Gastroesophageal sphincter (tissue), 4 donors: ENCODE measurements at regions not wholly inside any gene's neighbourhood (a gene's known extent, or its start where the extent isn't known, plus 50 kb on each side); places are given as distances from the start of the nearest gene placed in this dataset.

Experiments
- ATAC-seq: fragments of 150-250 bp; one replicate; pipeline ENCODE4 v1.9.1; 2016; ENCODE audit warnings: mild to moderate bottlenecking, moderate library complexity
- H3K27ac ChIP-seq, 4 donors: fragments of 200-600 bp; sonication (generic) in 3 of 4; 1 replicate in 3 of 4; 2 replicates in 1 of 4; pipeline ENCODE4 v1.5.1; 2016 to 2019
- H3K27me3 ChIP-seq: fragments of 200-600 bp; sonication (generic); one replicate; pipeline ENCODE4 v1.5.1; 2019
- H3K36me3 ChIP-seq, 2 donors: fragments of 200-600 bp; sonication (generic); one replicate each; pipeline ENCODE4 v1.5.1; 2019; ENCODE audit warnings: control low read depth in 1 of 2
- H3K4me1 ChIP-seq, 3 donors: fragments of 200-600 bp; sonication (generic); 1 replicate in 2 of 3; 2 replicates in 1 of 3; pipeline ENCODE4 v1.5.1; 2016 to 2019; ENCODE audit warnings: control low read depth in 2 of 3
- H3K4me3 ChIP-seq, 2 donors: fragments of 200-600 bp; sonication (generic); one replicate each; pipeline ENCODE4 v1.5.1; 2019; ENCODE audit warnings: mild to moderate bottlenecking in 1 of 2, moderate library complexity in 1 of 2
- H3K9me3 ChIP-seq, 3 donors: fragments of 200-600 bp; sonication (generic); one replicate each; pipeline ENCODE4 v1.5.1; 2017 to 2019; ENCODE audit warnings: control low read depth in 2 of 3
- CTCF ChIP-seq, 4 experiments: fragments of 200-600 bp in 2 of 4; fragments of 450-650 bp in 2 of 4; sonication (generic) in 1 of 4; IDR thresholded peaks; one replicate each; pipeline ENCODE4 v1.5.1; 2017 to 2019; ENCODE audit warnings: antibody characterized with exemption in 4 of 4, mild to moderate bottlenecking in 2 of 4, moderate library complexity in 2 of 4
- EP300 ChIP-seq: sonication (generic); formaldehyde crosslinking; IDR thresholded peaks from one replicate; pipeline ENCODE4 v1.6.1; 2017; ENCODE audit warnings: antibody characterized with exemption, mild to moderate bottlenecking
- POLR2A ChIP-seq, 2 donors: fragments of 450-650 bp; IDR thresholded peaks; one replicate each; pipeline ENCODE4 v1.6.1; 2017; ENCODE audit warnings: antibody characterized with exemption in 2 of 2, mild to moderate bottlenecking in 2 of 2, moderate library complexity in 1 of 2
- POLR2AphosphoS5 ChIP-seq: sonication (generic); formaldehyde crosslinking; IDR thresholded peaks from one replicate; pipeline ENCODE4 v1.6.1; 2017; ENCODE audit warnings: antibody characterized with exemption
- WGBS, 2 donors: methylation state at CpG; one replicate each; pipeline ENCODE4 v1.1.5; 2018; ENCODE audit warnings: low coverage in 1 of 2; 5-methylcytosine and 5-hydroxymethylcytosine counted together

GRCh38 chr4:62209757-62210485 is 1009.8 kb downstream of the ADGRL3 start:
- Histone ChIP-seq H3K27ac (no peak overlapping the region), H3K9me3 (no peaks in the 10 kb centered on the region), H3K36me3 (no peaks in the 10 kb centered on the region), H3K4me3 (no peak overlapping the region), H3K4me1 (no peaks in the 10 kb centered on the region), H3K27me3 (no peaks in the 10 kb centered on the region)
- 53 to 61% methylated on average over 4 of the region's 4 CpGs for WGBS, 2 donors
- ATAC-seq, result no peak
- no peak for TF ChIP-seq POLR2AphosphoS5
- no peak for TF ChIP-seq POLR2A (IDR thresholded peaks at IDR 0.05)

GRCh38 chr4:62208921-62209320 is 1008.8 kb downstream of the ADGRL3 start:
- H3K4me1 ChIP-seq, result no peaks in the 10 kb centered on the region
- H3K9me3 ChIP-seq, result no peaks in the 10 kb centered on the region
- TF ChIP-seq EP300 (no peak), POLR2A (IDR thresholded peaks at IDR 0.05) (no peak), CTCF (IDR thresholded peaks at IDR 0.05) (no peak), POLR2AphosphoS5 (no peak)
- H3K27ac ChIP-seq, result no peak overlapping the region
- H3K36me3 ChIP-seq, result no peaks in the 10 kb centered on the region
- ATAC-seq, result no peak
- H3K4me3 ChIP-seq, result no peak overlapping the region
- no peaks in the 10 kb centered on the region for H3K27me3 ChIP-seq
- WGBS, 2 donors, result 85 to 87% methylated on average over 4 of the region's 4 CpGs

- Histone ChIP-seq H3K27me3 (no peaks in the 10 kb centered on the region), H3K9me3 (no peaks in the 10 kb centered on the region), H3K4me3 (no peak overlapping the region), H3K27ac (no peak overlapping the region), H3K36me3 (no peaks in the 10 kb centered on the region), H3K4me1 (no peaks in the 10 kb centered on the region)
- no peak for ATAC-seq
- WGBS, 2 donors, result 97 to 100% methylated on average over 3 to 4 of the region's 4 CpGs
- TF ChIP-seq CTCF (IDR thresholded peaks at IDR 0.05) (no peak), POLR2A (IDR thresholded peaks at IDR 0.05) (no peak), EP300 (no peak), POLR2AphosphoS5 (no peak)
These were observed 1004.0 kb downstream of the ADGRL3 start for GRCh38 chr4:62204136-62204535.

GRCh38 chr4:62199291-62199810 is 999.2 kb downstream of the ADGRL3 start:
- 81 to 83% methylated on average over 8 of the region's 8 CpGs for WGBS, 2 donors
- Histone ChIP-seq H3K27me3 (no peaks in the 10 kb centered on the region), H3K9me3 (no peaks in the 10 kb centered on the region), H3K27ac (no peak overlapping the region), H3K36me3 (no peaks in the 10 kb centered on the region), H3K4me1 (no peaks in the 10 kb centered on the region), H3K4me3 (no peak overlapping the region)
- TF ChIP-seq POLR2AphosphoS5 (no peak), CTCF (IDR thresholded peaks at IDR 0.05) (no peak), EP300 (no peak), POLR2A (IDR thresholded peaks at IDR 0.05) (no peak)
- ATAC-seq, result no peak

- TF ChIP-seq CTCF (IDR thresholded peaks at IDR 0.05) (no peak), POLR2A (IDR thresholded peaks at IDR 0.05) (no peak), EP300 (no peak), POLR2AphosphoS5 (no peak)
- Histone ChIP-seq H3K27ac (no peak overlapping the region), H3K27me3 (no peaks in the 10 kb centered on the region), H3K4me3 (no peak overlapping the region), H3K36me3 (no peaks in the 10 kb centered on the region), H3K4me1 (no peaks in the 10 kb centered on the region), H3K9me3 (no peaks in the 10 kb centered on the region)
- no peak for ATAC-seq
- WGBS, 2 donors, result 85 to 95% methylated on average over 5 of the region's 5 CpGs
These were observed 996.2 kb downstream of the ADGRL3 start for GRCh38 chr4:62196338-62196737.
